HG03159 (cell line): ENCODE measurements at regions not wholly inside any gene's neighbourhood (a gene's known extent, or its start where the extent isn't known, plus 50 kb on each side); places are given as distances from the start of the nearest gene placed in this dataset.
"Not testable (repeated sequence)": the region's sequence is repeated elsewhere in the genome, so short reads cannot be mapped to it uniquely, and the experiment has no call there.

Source experiments
- ATAC-seq: cut with Tn5 transposase; IDR thresholded peaks from one replicate; pipeline ENCODE4 v1.9.1; 2021; ENCODE audit warnings: mild to moderate bottlenecking, moderate library complexity; ENCODE audit not compliant: unreplicated experiment

- ATAC-seq, result no peak
Measured at GRCh38 chr12:97711392-97711791, 248.8 kb downstream of the RMST start.

- no peak for ATAC-seq
Measured at GRCh38 chr12:97713270-97713669, 250.7 kb downstream of the RMST start.

GRCh38 chr12:97714107-97714563, 251.5 kb downstream of the RMST start:
- ATAC-seq, result no peak

GRCh38 chr12:97716356-97716755, 253.8 kb downstream of the RMST start:
- no peak for ATAC-seq

- not testable (repeated sequence) for ATAC-seq
Measured at GRCh38 chr12:97723801-97724200, 261.2 kb downstream of the RMST start.

GRCh38 chr12:97745406-97746101, 282.9 kb downstream of the RMST start:
- no peak for ATAC-seq

- no peak for ATAC-seq
Measured at GRCh38 chr12:97748298-97748697, 285.7 kb downstream of the RMST start.

- ATAC-seq, result no peak
Measured at GRCh38 chr12:97751704-97752103, 289.1 kb downstream of the RMST start.

- ATAC-seq, result no peak
Measured at GRCh38 chr12:97752129-97752528, 289.5 kb downstream of the RMST start.

GRCh38 chr12:97753332-97753731, 290.7 kb downstream of the RMST start:
- ATAC-seq, result no peak

- no peak for ATAC-seq
Measured at GRCh38 chr12:97754306-97754705, 291.7 kb downstream of the RMST start.

- ATAC-seq, result no peak
Measured at GRCh38 chr12:97756066-97756666, 293.6 kb downstream of the RMST start.

GRCh38 chr12:97756741-97757140, 294.1 kb downstream of the RMST start:
- no peak for ATAC-seq

GRCh38 chr12:97757481-97758193, 295.0 kb downstream of the RMST start:
- no peak for ATAC-seq

- no peak for ATAC-seq
Measured at GRCh38 chr12:97758194-97758501, 295.5 kb downstream of the RMST start.

GRCh38 chr12:97758586-97758985, 296.0 kb downstream of the RMST start:
- ATAC-seq, result no peak

GRCh38 chr12:97760601-97761000, 298.0 kb downstream of the RMST start:
- no peak for ATAC-seq

- no peak for ATAC-seq
Measured at GRCh38 chr12:97763113-97763512, 300.5 kb downstream of the RMST start.

GRCh38 chr12:97764700-97765099, 302.1 kb downstream of the RMST start:
- no peak for ATAC-seq

- no peak for ATAC-seq
Measured at GRCh38 chr12:97767347-97767746, 304.7 kb downstream of the RMST start.

GRCh38 chr12:97778111-97778510, 315.5 kb downstream of the RMST start:
- ATAC-seq, result no peak

- no peak for ATAC-seq
Measured at GRCh38 chr12:97781342-97781741, 318.7 kb downstream of the RMST start.
